GM23338 (cell line): ENCODE measurements at regions not wholly inside any gene's neighbourhood (a gene's known extent, or its start where the extent isn't known, plus 50 kb on each side); places are given as distances from the start of the nearest gene placed in this dataset.
"Not testable (repeated sequence)": the region's sequence is repeated elsewhere in the genome, so short reads cannot be mapped to it uniquely, and the experiment has no call there.

Experiments used
- ATAC-seq: fragments of 200-7000 bp; cut with Tn5 transposase; 3 replicates; pipeline ENCODE4 v1.9.1; 2020
- DNase-seq: peaks from one replicate; pipeline ENCODE4 v3.0.0-alpha.2; 2015; ENCODE audit warnings: low spot score
- H2AFZ ChIP-seq: fragments of 200-600 bp; sonication (generic); 2 replicates; pipeline ENCODE4 v1.8.0; 2016; ENCODE audit warnings: antibody characterized with exemption, mild to moderate bottlenecking, moderate library complexity
- H3F3A ChIP-seq: fragments of 200-600 bp; sonication (generic); replicated peaks from 2 replicates; pipeline ENCODE4 v1.8.0; 2017; ENCODE audit warnings: antibody characterized with exemption, mixed run types, low read depth
- H3K27ac ChIP-seq: fragments of 200-600 bp; sonication (generic); 2 replicates; pipeline ENCODE4 v1.6.1; 2016; ENCODE audit warnings: low read depth
- H3K27me3 ChIP-seq: fragments of 200-600 bp; sonication (generic); 2 replicates; pipeline ENCODE4 v1.8.0; 2016; ENCODE audit warnings: mild to moderate bottlenecking, mixed run types, moderate library complexity; ENCODE audit not compliant: insufficient read depth
- H3K36me3 ChIP-seq: fragments of 200-600 bp; sonication (generic); 2 replicates; pipeline ENCODE4 v1.8.0; 2016; ENCODE audit warnings: mild to moderate bottlenecking; ENCODE audit not compliant: insufficient read depth
- H3K4me1 ChIP-seq: fragments of 200-600 bp; sonication (generic); 2 replicates; pipeline ENCODE4 v1.8.0; 2016; ENCODE audit warnings: mild to moderate bottlenecking, moderate library complexity; ENCODE audit not compliant: insufficient read depth
- H3K4me2 ChIP-seq: fragments of 200-600 bp; sonication (generic); 2 replicates; pipeline ENCODE4 v1.7.1; 2017; ENCODE audit warnings: mixed run types
- H3K4me3 ChIP-seq: fragments of 200-600 bp; sonication (generic); 2 replicates; pipeline ENCODE4 v1.6.1; 2016; ENCODE audit warnings: mixed run types
- H3K79me2 ChIP-seq: fragments of 200-600 bp; sonication (generic); replicated peaks from 2 replicates; pipeline ENCODE4 v1.8.0; 2017; ENCODE audit warnings: mild to moderate bottlenecking; ENCODE audit not compliant: insufficient read depth
- H3K9me2 ChIP-seq: fragments of 200-600 bp; sonication (generic); 2 replicates; pipeline ENCODE4 v1.8.0; 2017; ENCODE audit not compliant: insufficient read depth
- H4K20me1 ChIP-seq: fragments of 200-600 bp; sonication (generic); replicated peaks from 2 replicates; pipeline ENCODE4 v1.8.0; 2017; ENCODE audit warnings: mild to moderate bottlenecking; ENCODE audit not compliant: insufficient read depth
- H3K27ac Mint-ChIP-seq: 2 replicates; pipeline ENCODE4 v1.8.0; 2020; ENCODE audit warnings: inconsistent platforms, mild to moderate bottlenecking, moderate library complexity, mixed read lengths
- H3K27me3 Mint-ChIP-seq: 3 replicates; pipeline ENCODE4 v1.8.0; 2022; ENCODE audit warnings: low read depth, mild to moderate bottlenecking, moderate library complexity, mixed read lengths, inconsistent platforms; ENCODE audit not compliant: insufficient read depth, poor library complexity
- H3K36me3 Mint-ChIP-seq: 3 replicates; pipeline ENCODE4 v1.8.0; 2021; ENCODE audit warnings: low read depth, mild to moderate bottlenecking, inconsistent platforms, moderate library complexity, mixed read lengths
- H3K4me1 Mint-ChIP-seq: 3 replicates; pipeline ENCODE4 v1.8.0; 2020; ENCODE audit warnings: mild to moderate bottlenecking, inconsistent platforms, mixed read lengths
- H3K4me3 Mint-ChIP-seq: 3 replicates; pipeline ENCODE4 v1.8.0; 2021; ENCODE audit warnings: moderate library complexity, mild to moderate bottlenecking, inconsistent platforms, mixed read lengths
- H3K9me3 Mint-ChIP-seq: 3 replicates; pipeline ENCODE4 v1.8.0; 2020; ENCODE audit warnings: moderate library complexity, mild to moderate bottlenecking, inconsistent platforms, mixed read lengths
- CREB1 ChIP-seq: fragments of 250-450 bp; sonication (Bioruptor Pico); IDR thresholded peaks from 2 replicates; pipeline ENCODE4 v1.5.0; 2020; ENCODE audit warnings: low read depth, mild to moderate bottlenecking, moderate library complexity
- ETS1 ChIP-seq: IDR thresholded peaks from 2 replicates; pipeline ENCODE4 v1.6.1; 2016; ENCODE audit warnings: antibody characterized with exemption
- EZH2phosphoT487 ChIP-seq: fragments of 200-600 bp; sonication (generic); IDR thresholded peaks from one replicate; pipeline ENCODE4 v1.8.1; 2018; ENCODE audit warnings: antibody characterized with exemption; ENCODE audit not compliant: unreplicated experiment
- NANOG ChIP-seq: IDR thresholded peaks from 2 replicates; pipeline ENCODE4 v1.6.1; 2016; ENCODE audit warnings: antibody characterized with exemption, borderline replicate concordance
- POLR2AphosphoS5 ChIP-seq: IDR thresholded peaks from 2 replicates; pipeline ENCODE4 v1.6.1; 2016; ENCODE audit warnings: antibody characterized with exemption, low read depth
- ZNF114 ChIP-seq: fragments of 250-450 bp; sonication (Bioruptor Pico); IDR thresholded peaks from 2 replicates; pipeline ENCODE4 v1.5.0; 2020; ENCODE audit warnings: mild to moderate bottlenecking, moderate library complexity
- ZNF462 ChIP-seq: fragments of 250-450 bp; sonication (Bioruptor Pico); IDR thresholded peaks from 2 replicates; pipeline ENCODE4 v1.5.0; 2020; ENCODE audit warnings: mild to moderate bottlenecking, moderate library complexity
- TF ChIP-seq, protein P1 (sequence below), 2 experiments: fragments of 200-600 bp in 1 of 2; sonication (generic) in 1 of 2; conservative IDR thresholded peaks; 2 replicates each; pipeline versions ENCODE4 v1.5.1 to v1.6.1; 2016 to 2017; ENCODE audit warnings: antibody characterized with exemption in 2 of 2, low read depth in 2 of 2, mild to moderate bottlenecking in 2 of 2, moderate library complexity in 1 of 2

DNA sequence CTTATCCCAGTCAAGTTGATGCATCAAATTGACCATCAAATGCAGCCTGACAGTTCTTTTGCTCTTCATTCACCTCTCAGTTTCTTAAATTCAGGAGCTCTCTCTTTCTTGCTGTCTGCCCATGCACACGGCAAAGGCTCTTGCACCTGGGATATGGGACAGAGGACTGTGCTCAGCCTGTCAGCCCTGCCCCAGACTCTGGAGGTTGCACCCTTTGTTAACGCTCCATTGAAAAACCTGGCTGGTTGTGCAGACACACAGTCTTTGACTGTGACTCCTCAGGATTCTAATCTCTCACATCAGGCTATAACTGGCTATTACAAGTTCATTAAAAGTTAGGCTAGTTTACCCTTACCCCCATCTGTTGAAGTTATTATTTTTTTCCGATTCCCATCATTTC, 1032.5 kb downstream of the SOCS6 start:
- Histone ChIP-seq H2AFZ (no peak overlapping the region), H3F3A (no peaks in the 10 kb centered on the region), H3K9me2 (no peaks in the 10 kb centered on the region), H3K4me1 (no peaks in the 10 kb centered on the region), H3K27me3 (no peaks in the 10 kb centered on the region), H3K36me3 (peaks cover 24% of the 10 kb centered on the region), H3K79me2 (no peaks in the 10 kb centered on the region), H4K20me1 (no peaks in the 10 kb centered on the region), H3K4me2 (no peak overlapping the region), H3K4me3 (no peak overlapping the region), H3K27ac (no peak overlapping the region)
- Mint-ChIP-seq H3K36me3 (peaks cover 30% of the 10 kb centered on the region), H3K27ac (no peak overlapping the region), H3K27me3 (no peaks in the 10 kb centered on the region), H3K4me1 (no peaks in the 10 kb centered on the region), H3K4me3 (no peak overlapping the region), H3K9me3 (peaks cover 86% of the 10 kb centered on the region)
- TF ChIP-seq ETS1 (no peak), EZH2phosphoT487 (no peak), POLR2AphosphoS5 (no peak), CREB1 (no peak)
- TF ChIP-seq, protein P1, sequence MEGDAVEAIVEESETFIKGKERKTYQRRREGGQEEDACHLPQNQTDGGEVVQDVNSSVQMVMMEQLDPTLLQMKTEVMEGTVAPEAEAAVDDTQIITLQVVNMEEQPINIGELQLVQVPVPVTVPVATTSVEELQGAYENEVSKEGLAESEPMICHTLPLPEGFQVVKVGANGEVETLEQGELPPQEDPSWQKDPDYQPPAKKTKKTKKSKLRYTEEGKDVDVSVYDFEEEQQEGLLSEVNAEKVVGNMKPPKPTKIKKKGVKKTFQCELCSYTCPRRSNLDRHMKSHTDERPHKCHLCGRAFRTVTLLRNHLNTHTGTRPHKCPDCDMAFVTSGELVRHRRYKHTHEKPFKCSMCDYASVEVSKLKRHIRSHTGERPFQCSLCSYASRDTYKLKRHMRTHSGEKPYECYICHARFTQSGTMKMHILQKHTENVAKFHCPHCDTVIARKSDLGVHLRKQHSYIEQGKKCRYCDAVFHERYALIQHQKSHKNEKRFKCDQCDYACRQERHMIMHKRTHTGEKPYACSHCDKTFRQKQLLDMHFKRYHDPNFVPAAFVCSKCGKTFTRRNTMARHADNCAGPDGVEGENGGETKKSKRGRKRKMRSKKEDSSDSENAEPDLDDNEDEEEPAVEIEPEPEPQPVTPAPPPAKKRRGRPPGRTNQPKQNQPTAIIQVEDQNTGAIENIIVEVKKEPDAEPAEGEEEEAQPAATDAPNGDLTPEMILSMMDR (conservative IDR thresholded peaks at IDR 0.05; ENCODE audit: low read depth in 2 of 2): no peak
- ATAC-seq (no peak), DNase-seq (no peak)

DNA sequence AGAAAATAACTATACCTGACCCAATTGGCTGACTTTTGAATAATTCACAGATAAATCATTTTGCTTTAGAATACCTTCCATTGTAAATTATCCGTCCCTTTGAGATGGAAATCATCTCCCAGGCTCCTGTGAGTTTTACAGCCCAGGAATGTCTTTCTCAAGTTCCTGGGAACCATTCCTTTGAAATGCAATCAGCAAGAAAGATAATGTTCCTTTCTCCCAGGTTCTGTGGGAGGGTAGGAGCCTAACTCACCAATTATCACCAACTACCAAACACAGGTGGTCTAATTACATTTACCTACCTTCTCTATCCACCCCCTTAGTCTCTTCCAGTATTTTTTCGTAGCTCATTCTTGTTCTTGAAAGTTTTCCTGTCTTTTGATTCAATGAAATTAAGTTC, 1016.0 kb downstream of the SOCS6 start:
- Mint-ChIP-seq H3K4me3 (no peak overlapping the region), H3K9me3 (peaks cover 87% of the 10 kb centered on the region), H3K27ac (no peak overlapping the region), H3K27me3 (peaks cover 2% of the 10 kb centered on the region), H3K4me1 (no peaks in the 10 kb centered on the region), H3K36me3 (peaks cover 22% of the 10 kb centered on the region)
- no peak overlapping the region for H2AFZ ChIP-seq
- TF ChIP-seq ZNF114 (CRISPR knock-in tag) (no peak), NANOG (no peak), ZNF462 (CRISPR knock-in tag) (no peak), POLR2AphosphoS5 (no peak), EZH2phosphoT487 (no peak)
- no peak overlapping the region for H3K27ac ChIP-seq
- no peaks in the 10 kb centered on the region for H3K9me2 ChIP-seq
- H3K27me3 ChIP-seq: peaks cover 7% of the 10 kb centered on the region; the same call in 1 of the 2 replicates
- peaks cover 7% of the 10 kb centered on the region for H3K36me3 ChIP-seq
- no peak overlapping the region for H3K4me3 ChIP-seq
- H4K20me1 ChIP-seq: no peaks in the 10 kb centered on the region
- no peaks in the 10 kb centered on the region for H3K79me2 ChIP-seq
- H3K4me1 ChIP-seq: no peaks in the 10 kb centered on the region
- ATAC-seq (no peak), DNase-seq (no peak)
- no peak overlapping the region for H3K4me2 ChIP-seq
- H3F3A ChIP-seq: no peaks in the 10 kb centered on the region

DNA sequence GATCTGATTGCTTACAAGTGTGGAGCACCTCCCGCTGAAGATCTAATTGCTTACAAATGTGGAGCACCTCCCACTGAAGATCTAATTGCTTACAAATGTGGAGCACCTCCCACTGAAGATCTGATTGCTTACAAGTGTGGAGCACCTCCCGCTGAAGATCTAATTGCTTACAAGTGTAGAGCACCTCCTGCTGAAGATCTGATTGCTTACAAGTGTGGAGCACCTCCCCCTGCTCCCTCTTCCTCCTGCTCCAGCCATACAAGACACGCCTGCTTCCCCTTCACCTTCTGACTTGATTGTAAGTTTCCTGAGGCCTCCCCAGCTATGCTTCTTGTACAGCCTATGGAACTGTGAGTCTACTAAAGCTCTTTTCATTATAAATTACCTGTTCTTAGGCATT, 1014.9 kb downstream of the SOCS6 start:
- H4K20me1 ChIP-seq, H3K36me3 ChIP-seq, H2AFZ ChIP-seq, H3K4me1 ChIP-seq, H3K27me3 ChIP-seq, H3K4me1 Mint-ChIP-seq, H3K4me2 ChIP-seq, H3K4me3 Mint-ChIP-seq, H3K4me3 ChIP-seq, H3K79me2 ChIP-seq, H3K9me2 ChIP-seq, H3K27me3 Mint-ChIP-seq, H3F3A ChIP-seq, H3K27ac ChIP-seq, ATAC-seq, H3K27ac Mint-ChIP-seq, DNase-seq: not testable (repeated sequence)
- Mint-ChIP-seq H3K36me3 (peaks cover 18% of the 10 kb centered on the region), H3K9me3 (peaks cover 88% of the 10 kb centered on the region)
